ENCODE measurements at regions not wholly inside any gene's neighbourhood (a gene's known extent, or its start where the extent isn't known, plus 50 kb on each side); places are given as distances from the start of the nearest gene placed in this dataset.

- DNase-seq = no peak
- Histone ChIP-seq H3K4me3 (no peak overlapping the region), H3K4me1 (no peaks in the 10 kb centered on the region), H3K27ac (no peak overlapping the region), H3K36me3 (no peaks in the 10 kb centered on the region), H3K27me3 (peaks cover 0 to 6% (median 0%) of the 10 kb centered on the region in 9 donors), H3K9me3 (no peaks in the 10 kb centered on the region)
- WGBS, 4 donors = 79 to 95% (median 88%) methylated on average over 7 of the region's 7 CpGs
- no peak for ATAC-seq
- TF ChIP-seq CTCF (IDR thresholded peaks at IDR 0.05) = no peak
- TF ChIP-seq POLR2A (IDR thresholded peaks at IDR 0.05) = no peak
- intact Hi-C loops (cut with DNase I) = no loop called here
Observed at GRCh38 chr9:90724112-90724511, 77.5 kb upstream of the SYK start.

- Histone ChIP-seq H3K4me1 (no peaks in the 10 kb centered on the region), H3K27ac (no peak overlapping the region), H3K4me3 (no peak overlapping the region), H3K36me3 (no peaks in the 10 kb centered on the region), H3K27me3 (peaks cover 0 to 10% (median 0%) of the 10 kb centered on the region in 9 donors), H3K9me3 (no peaks in the 10 kb centered on the region)
- TF ChIP-seq POLR2A (IDR thresholded peaks at IDR 0.05) (no peak), CTCF (IDR thresholded peaks at IDR 0.05) (no peak)
- intact Hi-C loops (cut with DNase I) = no loop called here
- ATAC-seq (no peak), DNase-seq (no peak)
- 46 to 60% (median 55%) methylated on average over 3 of the region's 3 CpGs for WGBS, 4 donors
Observed at GRCh38 chr9:90722071-90722470, 79.4 kb upstream of the DIRAS2 start.

GRCh38 chr9:90720621-90721265 is 78.1 kb upstream of the DIRAS2 start:
- H3K9me3 ChIP-seq = no peaks in the 10 kb centered on the region
- peaks cover 0 to 10% (median 0%) of the 10 kb centered on the region in 9 donors for H3K27me3 ChIP-seq
- H3K27ac ChIP-seq = no peak overlapping the region
- WGBS, 4 donors = 67 to 78% (median 74%) methylated on average over 2 of the region's 2 CpGs
- TF ChIP-seq POLR2A (IDR thresholded peaks at IDR 0.05) = no peak
- no peak for TF ChIP-seq CTCF (IDR thresholded peaks at IDR 0.05)
- no peaks in the 10 kb centered on the region for H3K4me1 ChIP-seq
- H3K4me3 ChIP-seq = no peak overlapping the region
- intact Hi-C loops (cut with DNase I) = no loop called here
- no peak for DNase-seq
- no peak for ATAC-seq
- no peaks in the 10 kb centered on the region for H3K36me3 ChIP-seq

- H3K36me3 ChIP-seq = no peaks in the 10 kb centered on the region
- TF ChIP-seq POLR2A (IDR thresholded peaks at IDR 0.05) (no peak), CTCF (IDR thresholded peaks at IDR 0.05) (no peak)
- H3K4me3 ChIP-seq = no peak overlapping the region
- intact Hi-C loops (cut with DNase I) = no loop called here
- WGBS, 4 donors = 88 to 96% (median 93%) methylated on average over 2 of the region's 2 CpGs
- ATAC-seq = no peak
- H3K9me3 ChIP-seq = no peaks in the 10 kb centered on the region
- H3K4me1 ChIP-seq = no peaks in the 10 kb centered on the region
- peaks cover 0 to 15% (median 0%) of the 10 kb centered on the region in 9 donors for H3K27me3 ChIP-seq
- DNase-seq = no peak
- no peak overlapping the region for H3K27ac ChIP-seq
Observed at GRCh38 chr9:90706230-90706629, 63.6 kb upstream of the DIRAS2 start.
